Activated CD4-positive, alpha-beta T cell treated with anti-CD3 and anti-CD28 coated beads, Interleukin-10, Interleukin-2, amounts not matched to agents 100 ng/mL and 50 ng/mL, durations not matched to agents 16 hours and 8 hours (primary cell): ENCODE measurements at regions not wholly inside any gene's neighbourhood (a gene's known extent, or its start where the extent isn't known, plus 50 kb on each side); places are given as distances from the start of the nearest gene placed in this dataset.

Experiments
- DNase-seq: peaks from one replicate; pipeline ENCODE4 v3.0.0-alpha.2; 2020

DNA sequence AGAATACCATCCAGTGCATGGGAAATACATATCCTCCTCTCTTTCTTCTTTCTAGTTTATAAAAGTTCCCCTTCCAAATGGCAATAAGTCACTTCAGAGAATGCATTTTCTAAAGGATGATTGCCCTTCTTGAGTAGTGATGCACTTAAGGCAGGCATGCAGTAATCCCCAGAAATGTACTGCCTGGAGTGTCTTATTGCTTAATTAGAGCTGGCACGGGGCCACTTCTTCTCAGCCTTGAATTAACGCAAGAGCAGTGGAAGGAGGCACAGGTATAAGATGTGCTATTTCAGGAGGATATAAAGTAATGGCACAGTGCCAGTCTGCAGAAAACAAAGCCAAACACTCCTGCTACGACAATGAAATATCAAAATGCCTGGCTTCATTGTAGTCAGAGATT, 371.4 kb upstream of the FAM241A start:
- no peak for DNase-seq

DNA sequence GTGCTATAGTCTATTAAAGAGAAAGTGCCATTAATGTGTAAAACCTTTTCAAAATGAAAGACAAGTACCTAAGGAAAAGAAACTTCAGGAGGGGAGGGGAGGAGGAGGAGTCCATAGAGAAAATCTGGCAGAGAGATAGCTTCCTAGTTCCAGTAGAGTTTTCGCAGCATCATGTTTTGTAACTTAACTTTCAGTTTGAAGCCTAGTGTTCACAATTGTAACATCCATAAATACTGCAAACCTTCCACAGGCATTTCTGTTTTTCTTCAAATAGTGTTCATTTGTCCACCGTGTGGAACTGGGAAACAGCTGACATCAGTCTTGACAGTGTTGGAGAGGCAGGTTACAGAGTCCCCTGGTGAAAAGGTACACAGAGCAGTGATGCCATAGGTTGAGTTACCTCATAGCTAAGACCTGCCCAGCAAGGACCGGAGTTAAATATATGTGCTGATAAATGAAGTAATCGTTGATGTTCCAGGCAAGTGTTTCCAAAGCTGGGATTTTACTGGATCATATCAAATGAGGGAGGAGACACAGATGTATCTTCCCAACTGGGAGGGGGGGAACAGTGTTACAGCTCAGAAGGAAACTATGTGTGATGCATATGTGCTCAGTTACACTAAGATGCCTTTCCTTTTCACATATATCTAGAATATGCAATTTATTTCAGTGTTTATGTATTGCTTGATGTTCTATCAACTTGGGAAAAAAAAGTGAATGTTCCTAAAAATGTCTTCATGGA, 369.5 kb upstream of the FAM241A start:
- no peak for DNase-seq

DNA sequence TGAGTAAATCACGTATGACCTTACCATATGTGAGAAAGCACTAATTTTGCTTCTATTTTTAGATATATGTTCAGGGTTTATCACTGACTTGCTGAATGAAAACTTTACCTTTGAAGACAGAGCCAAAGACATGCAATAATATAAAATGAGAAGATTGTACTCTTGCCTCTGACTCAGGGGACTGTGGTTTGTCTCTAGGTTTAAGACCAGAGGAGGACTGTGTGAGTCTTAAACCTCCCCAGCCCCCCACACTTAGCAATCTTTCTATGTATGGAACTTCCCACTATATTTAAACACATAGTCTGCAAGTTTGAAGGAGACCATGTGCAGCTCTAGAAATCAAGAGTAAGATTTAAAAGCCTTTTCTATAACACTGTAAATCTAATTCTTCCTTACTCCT, 368.7 kb upstream of the FAM241A start:
- DNase-seq, result no peak

DNA sequence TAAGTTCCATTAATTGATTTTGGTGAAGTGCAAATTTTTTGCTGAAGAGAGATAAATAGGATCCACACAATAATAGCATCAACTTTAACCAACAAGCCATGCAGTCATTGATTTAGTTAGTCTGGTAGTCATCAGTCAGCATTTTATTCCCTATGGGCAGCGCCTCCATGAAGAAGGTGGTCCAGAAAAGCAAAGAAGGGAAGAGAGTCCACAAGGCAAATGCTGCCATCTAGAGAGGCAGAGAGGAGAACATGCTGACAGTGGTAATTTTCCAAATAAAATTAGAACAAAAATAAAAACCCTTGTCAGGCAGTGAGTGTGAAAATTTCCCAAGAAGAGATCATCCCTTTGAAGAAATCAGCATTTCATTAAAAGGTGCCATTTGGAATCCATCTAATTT, 366.7 kb upstream of the FAM241A start:
- no peak for DNase-seq

DNA sequence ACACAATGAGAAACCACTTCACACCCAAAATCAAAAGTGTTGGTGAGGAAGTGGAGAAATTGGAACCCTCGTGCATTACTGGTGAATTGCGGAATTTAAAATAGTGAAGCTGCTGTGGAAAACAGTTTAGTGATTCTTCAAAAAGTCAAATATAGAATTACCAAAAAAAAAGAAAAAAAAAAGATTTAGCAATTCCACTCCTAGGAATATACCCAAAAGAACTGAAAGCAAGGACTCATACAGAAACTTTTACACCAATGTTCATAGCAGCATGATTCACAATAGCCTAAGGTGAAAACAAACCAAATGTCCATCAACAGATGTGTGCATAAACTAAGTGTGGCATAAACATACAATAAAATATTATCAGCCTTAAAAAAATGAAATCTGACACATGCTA, 364.3 kb upstream of the FAM241A start:
- no peak for DNase-seq

DNA sequence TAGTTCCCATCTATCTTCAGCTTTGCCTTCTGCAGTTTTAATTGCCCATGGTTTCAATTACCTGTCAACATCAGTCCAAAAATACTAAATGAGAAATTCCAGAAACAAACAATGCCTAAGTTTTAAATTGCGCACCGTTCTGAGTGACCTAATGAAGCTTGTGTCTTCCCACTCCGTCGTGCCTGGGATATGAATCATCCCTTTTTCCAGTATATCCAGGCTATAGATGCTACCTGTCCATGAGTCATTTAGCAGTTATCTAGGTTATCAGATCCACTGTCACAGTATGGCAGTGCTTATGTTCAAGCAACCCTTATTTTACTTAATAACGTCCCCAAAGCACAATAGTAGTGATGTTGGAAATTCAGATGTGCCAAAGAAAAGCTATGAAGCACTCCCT, 363.6 kb upstream of the FAM241A start:
- DNase-seq, result no peak

DNA sequence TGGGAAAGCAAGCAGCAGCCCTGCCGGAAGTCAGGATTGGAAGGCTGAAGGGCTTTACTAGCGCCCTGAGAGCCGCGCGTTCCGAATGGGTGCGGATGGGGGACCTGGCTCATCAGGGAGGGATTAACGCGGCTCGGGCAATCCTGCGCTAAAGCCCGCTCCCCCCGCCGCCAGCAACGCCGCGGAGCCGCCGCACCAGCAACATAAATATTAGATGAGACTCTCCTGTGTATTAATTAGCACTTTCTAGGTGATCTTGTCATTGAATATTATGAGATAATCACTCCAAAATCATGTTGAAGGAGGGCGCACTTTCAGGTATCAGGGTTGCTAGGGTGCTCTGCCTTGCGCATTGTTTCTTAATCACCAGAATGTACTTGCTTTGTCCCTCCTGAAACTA, 357.2 kb upstream of the FAM241A start:
- no peak for DNase-seq

DNA sequence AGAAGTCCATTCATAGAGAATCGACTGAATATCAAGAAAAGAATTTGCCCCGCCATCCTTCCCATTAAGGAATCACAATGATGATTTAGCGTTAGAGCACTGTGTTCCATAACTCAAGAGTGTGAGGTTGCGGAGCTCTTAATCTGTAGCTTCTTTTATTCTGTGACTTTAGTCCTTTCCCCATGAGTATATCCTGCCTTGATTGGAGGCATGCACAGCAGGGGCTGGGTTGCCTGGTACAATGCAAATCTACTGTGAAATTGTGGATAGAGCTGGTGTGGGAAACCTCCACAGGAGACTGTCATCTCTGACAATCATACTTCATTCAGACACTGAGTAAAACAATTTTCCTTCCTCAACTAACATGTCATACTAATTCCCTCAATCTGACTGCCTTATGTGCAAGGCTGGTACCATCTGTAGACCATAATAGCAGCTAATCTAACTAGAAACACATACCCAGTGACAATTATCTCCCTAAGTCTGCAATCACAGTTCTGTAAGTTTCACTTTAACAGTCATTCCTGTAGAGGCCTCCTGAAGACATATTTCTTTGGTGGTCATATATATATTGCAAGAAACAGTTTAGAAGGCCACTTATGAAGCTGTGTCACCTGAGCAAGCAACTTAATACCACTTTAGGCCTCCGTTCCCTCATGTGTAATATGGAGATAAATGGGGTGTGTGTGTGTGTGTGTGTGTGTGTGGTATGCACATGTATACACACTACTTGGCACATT, 355.2 kb upstream of the FAM241A start:
- no peak for DNase-seq

DNA sequence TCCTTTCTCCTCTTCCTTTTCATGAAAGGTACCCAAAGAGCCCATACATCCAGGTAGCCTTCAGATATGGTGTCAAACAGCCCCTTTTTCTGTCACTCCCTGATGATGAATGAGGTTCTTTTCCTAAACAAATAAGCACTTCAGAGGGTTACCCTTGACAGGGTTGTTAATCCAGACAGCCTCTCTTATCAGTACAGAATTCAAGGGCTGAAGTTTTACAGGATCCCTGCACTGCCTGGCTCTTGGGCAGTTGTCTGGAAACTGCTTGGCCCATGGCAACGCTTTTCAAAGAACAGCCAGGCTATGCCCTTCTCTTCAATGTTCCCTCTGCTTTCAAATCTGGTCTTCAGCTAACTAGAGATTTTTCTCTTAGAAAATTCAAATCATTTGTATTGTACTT, 352.6 kb upstream of the FAM241A start:
- DNase-seq, result no peak

DNA sequence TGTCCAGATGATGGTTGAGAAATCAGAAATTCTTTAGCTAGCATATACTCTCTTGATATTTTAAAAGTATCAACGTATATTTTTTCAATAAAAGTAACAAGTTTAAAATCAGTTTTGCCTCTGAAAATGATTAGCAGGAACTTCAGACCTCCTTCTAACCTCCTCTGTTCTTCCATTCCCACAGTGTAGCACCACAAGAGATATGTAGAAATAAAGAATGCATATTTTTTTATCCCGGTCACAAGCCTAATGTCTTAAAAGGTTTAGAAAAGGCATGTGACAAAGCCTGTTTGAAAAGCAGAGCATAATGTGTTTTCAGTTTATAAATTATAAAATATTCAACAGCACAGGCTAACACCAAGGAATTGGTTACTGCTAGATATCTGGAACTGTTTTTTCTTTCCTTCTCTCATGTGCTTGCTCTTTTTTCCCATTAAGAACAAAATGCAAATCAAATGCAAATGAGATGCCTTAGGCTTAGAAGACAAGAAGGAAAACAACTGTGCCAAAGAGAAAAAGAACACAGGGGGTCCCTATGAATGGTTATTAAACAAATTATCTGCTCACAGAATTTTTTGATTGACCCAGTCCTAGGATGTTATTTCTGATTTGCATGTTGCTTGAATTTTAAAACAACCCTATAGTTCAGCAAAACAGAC, 351.7 kb upstream of the FAM241A start:
- no peak for DNase-seq

DNA sequence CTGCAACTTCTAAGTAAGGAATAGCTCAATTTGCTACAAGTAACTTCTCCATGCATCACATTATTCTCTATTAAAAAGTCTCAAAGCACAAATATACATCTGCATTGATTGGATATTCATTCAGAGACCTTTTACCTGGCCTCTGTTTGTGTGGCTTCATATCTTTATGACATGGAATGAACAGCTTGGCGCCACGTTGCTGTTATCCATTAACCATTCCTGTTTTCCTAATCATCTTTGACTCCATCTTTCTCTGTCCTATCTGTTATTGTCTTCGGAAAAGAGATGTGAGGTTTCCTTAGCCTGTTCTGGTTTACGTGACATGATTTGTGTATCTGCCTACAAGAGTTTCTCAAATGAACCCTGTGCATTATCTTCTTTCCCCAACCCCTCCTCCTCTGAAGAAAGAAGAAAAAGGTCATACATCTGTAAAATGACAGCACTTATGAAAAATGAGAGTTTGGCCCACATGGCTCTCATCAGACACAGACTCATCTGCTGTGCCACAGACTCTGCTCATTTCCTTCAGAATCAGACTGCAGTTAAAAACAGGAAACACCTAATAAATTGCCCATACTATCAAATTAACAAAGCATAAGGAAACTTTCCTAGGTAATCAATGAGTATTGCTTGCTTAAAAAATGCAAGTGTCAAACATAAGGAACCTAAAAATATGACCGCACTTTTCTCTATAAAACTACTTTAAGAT, 347.6 kb upstream of the FAM241A start:
- no peak for DNase-seq

DNA sequence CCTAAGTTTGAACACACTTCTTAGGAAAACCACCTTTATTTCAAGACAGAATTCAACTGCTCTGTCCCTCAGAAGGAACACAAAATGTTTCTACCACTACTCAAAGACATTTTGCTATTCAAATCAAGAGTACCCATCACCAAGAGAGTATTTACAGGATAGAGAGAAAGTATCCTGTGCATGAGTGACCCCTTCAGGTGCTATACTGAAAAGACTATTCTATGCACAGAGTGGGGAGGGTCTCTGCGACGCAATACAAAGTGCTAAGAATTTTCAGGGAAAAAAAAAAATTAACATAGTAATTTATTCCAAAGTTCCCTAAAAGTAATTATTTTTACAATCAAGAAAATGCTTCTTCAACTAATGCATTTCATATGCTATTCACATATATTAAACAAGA, 346.4 kb upstream of the FAM241A start:
- no peak for DNase-seq

DNA sequence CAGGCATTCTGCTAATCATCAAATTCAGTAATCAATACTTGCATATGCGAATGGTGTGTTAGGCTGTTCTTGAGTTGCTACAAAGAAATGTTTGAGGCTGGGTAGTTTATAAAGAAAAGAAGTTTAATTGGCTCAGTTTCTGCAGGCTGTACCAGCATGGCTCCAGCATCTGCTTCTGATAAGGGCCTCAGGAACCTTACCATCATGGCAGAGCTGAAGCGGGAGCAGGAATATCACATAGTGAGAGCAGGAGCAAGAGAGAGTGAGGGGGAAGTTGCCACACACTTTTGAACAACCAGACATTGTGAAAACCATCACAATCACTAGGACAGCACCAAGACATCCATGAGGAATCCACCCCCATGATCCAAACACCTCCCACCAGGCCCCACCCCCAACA, 344.7 kb upstream of the FAM241A start:
- no peak for DNase-seq

DNA sequence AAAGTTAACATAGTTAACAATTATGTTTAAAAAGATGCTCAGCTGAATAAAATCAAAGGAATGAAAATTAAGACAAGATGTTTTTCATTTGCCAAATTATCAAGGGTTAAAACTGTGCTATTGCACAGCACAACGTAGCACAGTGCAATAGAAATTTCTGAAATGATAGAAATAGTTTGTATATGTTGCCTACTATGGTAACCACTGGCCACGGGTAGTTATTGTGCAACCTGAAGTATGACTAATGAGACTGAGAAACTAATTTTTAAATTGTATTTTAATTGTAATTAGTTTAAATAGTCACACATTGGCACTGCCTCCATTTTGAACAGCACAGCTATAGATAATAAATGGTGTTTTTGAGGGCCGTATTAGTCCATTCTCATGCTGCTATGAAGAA, 343.1 kb upstream of the FAM241A start:
- no peak for DNase-seq

DNA sequence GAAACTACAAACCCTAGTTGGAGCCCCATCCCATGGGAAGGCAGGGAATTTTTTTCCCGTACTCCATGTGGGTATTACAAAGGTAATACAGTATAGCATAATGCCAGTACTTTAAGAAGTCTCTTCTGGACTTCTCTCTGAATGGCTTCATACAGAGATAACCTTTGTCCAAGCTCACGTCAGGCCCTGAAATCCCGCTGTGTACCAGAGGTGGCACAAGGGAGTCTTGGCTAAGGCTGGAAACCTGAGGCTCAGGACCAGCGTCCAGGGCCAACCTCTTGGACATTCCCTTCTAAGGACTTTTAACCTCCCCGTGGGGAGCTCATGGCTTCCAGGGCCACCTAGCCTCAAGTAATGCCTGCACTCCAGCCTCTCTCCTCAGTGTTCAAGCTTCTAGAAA, 338.9 kb upstream of the FAM241A start:
- DNase-seq, result no peak

DNA sequence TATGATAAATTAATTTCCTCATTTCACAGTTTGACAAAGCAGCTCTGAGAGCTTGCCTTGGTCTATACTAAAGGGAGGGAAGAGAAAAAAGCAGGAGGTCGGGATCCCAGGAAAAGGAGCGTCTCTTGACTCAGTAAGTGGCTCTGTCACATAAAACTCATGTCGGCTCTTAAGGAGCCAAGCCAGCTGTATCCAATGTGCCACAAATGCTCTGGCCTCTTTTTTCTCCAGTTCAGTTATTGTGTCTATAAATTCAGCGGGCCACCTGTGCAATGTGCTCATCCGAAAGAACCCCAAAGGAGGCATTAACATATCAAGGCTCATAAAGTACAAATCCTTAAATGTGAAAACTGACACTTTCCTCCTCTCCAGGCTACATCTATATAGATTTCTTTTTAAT, 337.7 kb upstream of the FAM241A start:
- DNase-seq, result no peak

DNA sequence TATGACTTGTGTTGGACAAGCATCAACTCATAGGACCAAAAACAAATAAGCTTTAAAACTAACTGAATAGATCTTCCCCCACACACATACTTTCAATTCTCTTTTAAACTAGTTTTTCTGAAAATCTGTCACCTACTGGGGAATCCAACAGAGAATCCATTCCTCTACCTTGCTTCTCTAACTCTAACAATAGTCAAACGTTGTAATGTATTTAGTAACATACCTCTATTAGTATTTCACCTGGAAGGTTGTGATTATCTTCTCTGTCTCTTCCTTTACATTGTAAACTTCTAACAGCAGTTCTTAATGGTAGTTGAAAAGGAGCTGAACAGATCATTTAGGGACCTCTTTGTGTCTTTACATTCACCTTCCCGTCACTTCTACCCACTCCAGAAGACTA, 337.1 kb upstream of the FAM241A start:
- no peak for DNase-seq

DNA sequence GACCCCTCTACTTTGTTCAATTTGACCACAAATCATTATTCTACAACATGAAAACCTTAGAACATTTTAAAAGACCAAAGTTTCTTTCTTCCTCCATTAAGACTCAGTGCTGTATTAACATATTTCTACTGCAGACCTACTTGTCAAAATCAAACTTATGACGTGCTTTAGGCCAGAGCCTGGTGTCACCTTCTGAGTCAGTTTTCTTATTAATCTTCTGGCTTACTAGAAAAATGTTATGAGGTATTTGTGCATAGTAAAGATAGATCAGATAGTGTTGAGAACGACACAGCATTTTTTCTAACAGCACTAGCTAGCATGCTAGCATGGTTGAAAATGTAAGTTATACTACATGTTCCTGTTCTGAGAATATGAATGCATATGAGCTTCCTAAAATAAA, 333.6 kb upstream of the FAM241A start:
- DNase-seq, result no peak

DNA sequence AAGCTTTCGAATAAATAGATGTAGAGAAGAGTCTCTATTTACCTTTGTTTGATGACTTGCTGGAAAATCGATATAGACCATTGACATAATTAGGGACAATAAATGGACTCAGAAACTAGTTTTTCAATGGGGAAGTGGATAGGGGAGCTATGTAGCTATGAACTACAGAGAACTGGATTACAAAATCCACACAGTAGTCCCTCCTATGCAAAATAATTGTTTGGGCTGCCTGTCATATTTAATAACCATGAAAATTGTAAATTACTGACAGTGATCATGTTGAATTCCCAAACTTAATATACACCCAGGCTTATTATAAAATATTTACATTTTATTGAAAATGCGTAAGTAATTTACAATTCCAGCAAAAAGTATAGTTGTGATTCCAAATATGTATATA, 333.1 kb upstream of the FAM241A start:
- DNase-seq, result no peak

DNA sequence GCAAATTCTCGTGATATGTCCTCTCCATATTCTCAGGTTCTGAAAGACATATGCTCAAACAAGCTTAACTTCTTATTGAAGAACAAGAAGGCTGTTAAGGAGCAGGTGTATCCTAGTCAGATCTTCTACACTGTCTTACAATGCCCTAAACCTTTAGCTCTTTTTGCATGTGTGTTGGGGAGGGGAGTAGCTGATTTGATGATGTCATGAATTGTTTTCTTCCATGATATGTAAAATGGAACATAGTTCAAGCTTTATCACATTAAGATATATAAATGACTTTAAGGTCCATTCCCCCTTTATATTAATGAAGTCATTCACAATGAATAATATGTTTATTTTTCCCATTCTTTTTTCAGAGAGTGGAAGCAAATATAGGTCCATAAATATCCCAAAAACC, 332.5 kb upstream of the FAM241A start:
- DNase-seq, result no peak

DNA sequence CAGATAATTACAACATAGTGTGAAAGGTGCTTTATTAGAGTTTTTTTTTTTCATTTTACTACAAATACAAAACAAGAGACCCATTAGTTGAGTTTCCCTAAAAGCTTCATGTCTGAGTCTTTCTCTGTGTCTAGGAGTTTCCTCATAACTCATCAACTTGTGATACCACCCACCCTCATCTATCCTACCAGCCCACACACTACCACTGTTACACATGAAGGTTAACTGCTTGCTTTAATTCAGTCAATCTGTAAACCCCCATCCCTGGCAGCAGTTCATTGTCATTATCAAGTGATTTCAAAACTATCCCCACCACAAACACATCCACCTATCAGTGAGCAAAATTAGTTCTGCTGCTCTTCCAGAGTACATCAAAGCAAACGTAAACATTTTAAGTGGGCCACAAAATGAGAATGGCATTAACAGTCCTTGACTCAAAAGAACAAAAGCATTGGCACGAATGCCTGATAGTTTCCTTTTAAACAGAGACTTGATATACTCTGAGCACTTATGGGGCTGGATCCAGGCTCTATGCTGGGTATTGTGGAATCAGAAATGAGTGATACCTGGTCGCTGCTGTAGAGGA, 331.6 kb upstream of the FAM241A start:
- DNase-seq, result no peak

DNA sequence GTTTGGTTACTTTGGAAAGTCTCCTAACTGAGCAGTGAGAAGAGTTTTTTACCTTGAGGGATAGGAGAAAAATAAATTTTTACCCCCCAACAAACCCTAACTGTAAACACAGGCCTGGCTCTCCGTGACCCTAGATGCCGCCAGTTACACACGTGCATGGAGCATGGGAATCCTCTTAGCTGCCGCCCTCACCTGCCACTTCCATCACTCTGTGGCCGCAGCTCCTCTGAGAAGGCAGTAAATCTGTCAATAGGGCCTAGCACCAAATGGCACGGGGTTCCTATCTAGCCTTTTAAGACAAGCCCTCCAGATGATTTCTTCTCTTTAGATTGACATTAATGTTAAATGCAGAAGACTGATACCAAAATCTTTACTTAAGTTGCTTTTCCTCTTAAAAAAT, 330.3 kb upstream of the FAM241A start:
- no peak for DNase-seq

DNA sequence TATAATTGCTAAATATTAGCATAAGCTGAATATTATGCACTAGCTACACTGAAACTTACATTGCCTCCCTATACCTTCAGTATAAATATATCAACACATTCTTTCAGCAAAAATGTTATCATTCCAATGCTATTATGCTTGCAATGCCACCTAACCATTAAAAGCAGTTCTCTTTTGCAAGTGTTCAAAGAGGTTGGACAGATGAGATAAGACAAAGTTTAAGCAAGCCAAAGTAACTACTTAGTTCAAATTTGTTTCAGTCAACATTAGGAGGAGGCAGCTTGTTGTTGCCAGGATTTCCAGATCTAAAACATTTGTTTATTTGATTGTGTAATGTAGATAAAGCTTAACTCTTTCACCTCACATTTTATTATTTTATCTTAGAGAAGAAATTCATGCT, 323.9 kb upstream of the FAM241A start:
- no peak for DNase-seq
